BLaER1 treated with 17β-estradiol and CSF1 and Interleukin-3, amounts not matched to agents 10 nM and 100 nM (cell line): ENCODE measurements at regions not wholly inside any gene's neighbourhood (a gene's known extent, or its start where the extent isn't known, plus 50 kb on each side); places are given as distances from the start of the nearest gene placed in this dataset.
A peak's percentile ranks its signal among the peaks of the same experiment; 100 is the strongest.

Source experiments
- H3K27ac ChIP-seq, 11 experiments: shearing (Covaris generic); formaldehyde crosslinking; 2 replicates each; pipeline ENCODE4 v1.8.1; 2022
- H3K27me3 ChIP-seq, 11 experiments: shearing (Covaris generic); formaldehyde crosslinking; 2 replicates each; pipeline ENCODE4 v1.8.1; 2022
- H3K36me3 ChIP-seq, 11 experiments: shearing (Covaris generic); formaldehyde crosslinking; 2 replicates each; pipeline ENCODE4 v1.8.1; 2022
- H3K4me1 ChIP-seq, 10 experiments: shearing (Covaris generic); formaldehyde crosslinking; 2 replicates each; pipeline ENCODE4 v1.8.1; 2022
- H3K4me2 ChIP-seq, 11 experiments: shearing (Covaris generic); formaldehyde crosslinking; 2 replicates each; pipeline ENCODE4 v1.8.1; 2022
- H3K4me3 ChIP-seq, 10 experiments: shearing (Covaris generic); formaldehyde crosslinking; 2 replicates each; pipeline ENCODE4 v1.8.1; 2022
- H3K9ac ChIP-seq, 11 experiments: shearing (Covaris generic); formaldehyde crosslinking; 2 replicates each; pipeline ENCODE4 v1.8.1; 2022
- H3K9me3 ChIP-seq, 11 experiments: shearing (Covaris generic); formaldehyde crosslinking; replicated peaks in 1 of 11; 2 replicates each; pipeline ENCODE4 v1.8.1; 2022
- H4K20me1 ChIP-seq, 11 experiments: shearing (Covaris generic); formaldehyde crosslinking; 2 replicates each; pipeline ENCODE4 v1.8.1; 2022
- Cebpa-rat ChIP-seq, 11 experiments: shearing (Covaris generic); IDR thresholded peaks; 2 replicates each; pipeline ENCODE4 v1.8.1; 2022

- Histone ChIP-seq H4K20me1 (no peaks in the 10 kb centered on the region), H3K4me2 (no peak overlapping the region), H3K27me3 (no peaks in the 10 kb centered on the region), H3K9me3 (no peaks in the 10 kb centered on the region), H3K4me1 (no peaks in the 10 kb centered on the region), H3K27ac (no peak overlapping the region), H3K36me3 (no peaks in the 10 kb centered on the region), H3K4me3 (no peak overlapping the region), H3K9ac (no peak overlapping the region)
- TF ChIP-seq Cebpa-rat (IDR thresholded peaks at IDR 0.05): no peak
These were observed 439.8 kb upstream of the SLC14A2 start for GRCh38 chr18:45175511-45175910.

DNA sequence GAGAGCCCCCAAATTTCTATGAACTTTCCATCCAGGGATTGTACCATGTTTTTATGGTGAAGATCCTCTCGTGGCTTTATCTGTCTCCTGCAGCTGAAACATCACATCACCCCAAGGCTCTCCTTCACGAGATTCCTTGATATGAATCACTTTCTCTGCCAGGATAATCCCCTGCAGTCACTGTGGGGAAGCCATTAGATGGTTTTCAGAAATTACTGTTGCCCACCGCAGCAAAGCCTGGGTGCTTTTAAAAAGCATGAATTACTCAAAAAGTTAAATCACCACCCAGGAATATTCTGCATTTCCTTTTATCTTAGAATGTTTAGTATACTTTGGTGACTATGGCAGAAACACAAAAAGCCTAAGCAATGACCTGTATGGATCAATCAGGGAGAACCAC lies 428.4 kb upstream of the SLC14A2 start:
- H4K20me1 ChIP-seq: no peaks in the 10 kb centered on the region
- TF ChIP-seq Cebpa-rat (IDR thresholded peaks at IDR 0.05): no peak
- H3K4me2 ChIP-seq: peak overlapping the region in 7 of 11 experiments; percentile 35 to 62 (median 39); a peak in 10 of 22 replicates
- no peak overlapping the region for H3K9ac ChIP-seq
- H3K9me3 ChIP-seq: no peaks in the 10 kb centered on the region
- H3K36me3 ChIP-seq: no peaks in the 10 kb centered on the region
- no peak overlapping the region for H3K27ac ChIP-seq
- H3K4me1 ChIP-seq: peaks cover 0 to 11% (median 8%) of the 10 kb centered on the region in 10 experiments; a peak in 13 of 20 replicates
- no peak overlapping the region for H3K4me3 ChIP-seq
- H3K27me3 ChIP-seq: no peaks in the 10 kb centered on the region

DNA sequence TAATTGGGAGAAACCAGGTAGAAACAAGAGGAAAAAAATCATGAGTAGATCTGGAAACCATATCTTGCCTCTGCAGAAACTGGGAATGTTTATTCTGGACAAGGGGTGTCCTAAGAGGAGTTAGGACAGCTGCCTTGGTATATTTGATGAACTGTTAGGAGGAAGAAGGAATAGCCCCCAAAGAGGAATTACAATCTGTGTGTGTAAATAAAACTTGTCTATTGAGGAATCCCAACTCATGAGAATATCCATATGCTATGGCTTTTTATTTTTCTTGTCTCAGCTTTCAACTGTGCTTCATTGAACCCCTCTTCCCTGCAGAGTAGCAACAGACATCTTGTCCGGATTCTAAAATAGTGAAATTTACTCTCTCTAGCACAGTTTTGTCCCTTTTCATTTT lies 423.5 kb upstream of the SLC14A2 start:
- Histone ChIP-seq H3K36me3 (no peaks in the 10 kb centered on the region), H3K27me3 (no peaks in the 10 kb centered on the region), H3K4me2 (no peak overlapping the region), H3K4me3 (no peak overlapping the region), H3K27ac (no peak overlapping the region), H4K20me1 (no peaks in the 10 kb centered on the region), H3K9ac (no peak overlapping the region), H3K9me3 (no peaks in the 10 kb centered on the region), H3K4me1 (peaks cover 0 to 2% (median 0%) of the 10 kb centered on the region in 10 experiments; a peak in 3 of 20 replicates)
- no peak for TF ChIP-seq Cebpa-rat (IDR thresholded peaks at IDR 0.05)

DNA sequence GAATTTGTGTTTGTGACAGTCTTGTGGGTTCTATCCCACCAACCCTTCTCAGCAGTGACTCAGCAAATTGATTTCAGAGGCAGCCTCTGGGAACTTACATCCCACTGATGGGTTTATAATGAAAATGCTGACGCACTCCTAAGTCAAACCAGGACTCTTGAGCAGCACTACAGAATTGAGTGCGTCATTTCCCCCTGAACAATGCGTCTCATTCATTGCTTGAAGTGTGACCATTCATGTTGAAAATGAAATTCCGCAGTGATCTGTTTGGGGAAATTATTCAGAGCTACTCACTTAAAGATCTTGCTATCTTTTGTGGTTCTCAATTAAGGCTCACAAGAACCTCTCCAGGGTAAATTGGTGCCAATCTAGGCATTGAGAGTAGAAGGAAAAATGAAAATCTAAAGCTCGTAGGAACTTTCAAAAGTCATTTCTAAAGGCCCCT lies 417.7 kb upstream of the SLC14A2 start:
- Histone ChIP-seq H3K27ac (no peak overlapping the region), H3K9me3 (no peaks in the 10 kb centered on the region), H3K4me1 (no peaks in the 10 kb centered on the region), H4K20me1 (no peaks in the 10 kb centered on the region), H3K36me3 (no peaks in the 10 kb centered on the region), H3K4me3 (no peak overlapping the region), H3K9ac (no peak overlapping the region), H3K27me3 (no peaks in the 10 kb centered on the region), H3K4me2 (no peak overlapping the region)
- no peak for TF ChIP-seq Cebpa-rat (IDR thresholded peaks at IDR 0.05)

- TF ChIP-seq Cebpa-rat (IDR thresholded peaks at IDR 0.05): no peak
- H3K4me3 ChIP-seq: no peak overlapping the region
These were observed 416.8 kb upstream of the SLC14A2 start for GRCh38 chr18:45198526-45198925.

DNA sequence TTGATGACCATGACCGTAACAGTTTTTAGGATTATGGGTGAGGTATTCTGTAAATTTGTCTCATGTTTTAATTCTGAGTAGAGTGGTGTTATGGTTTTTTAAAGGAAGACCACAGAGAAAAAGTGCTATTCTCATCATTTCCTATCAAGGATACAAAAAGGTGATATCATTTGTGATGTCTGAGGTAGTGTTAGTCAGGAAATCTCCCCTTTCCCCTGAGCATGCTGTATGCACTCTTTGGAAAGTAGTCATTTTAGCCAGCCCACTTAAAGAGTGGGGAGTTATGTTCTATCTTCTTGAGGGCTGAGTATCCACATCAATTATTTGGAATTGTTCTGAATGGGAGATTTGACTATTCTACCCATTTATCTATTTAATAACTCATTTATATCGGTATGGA lies 414.2 kb upstream of the SLC14A2 start:
- Histone ChIP-seq H3K9ac (no peak overlapping the region), H3K4me2 (no peak overlapping the region), H3K4me1 (no peaks in the 10 kb centered on the region), H4K20me1 (no peaks in the 10 kb centered on the region), H3K9me3 (no peaks in the 10 kb centered on the region), H3K27me3 (no peaks in the 10 kb centered on the region), H3K4me3 (no peak overlapping the region), H3K27ac (no peak overlapping the region), H3K36me3 (no peaks in the 10 kb centered on the region)
- TF ChIP-seq Cebpa-rat (IDR thresholded peaks at IDR 0.05): no peak

More at GRCh38 chr18:45198526-45198925, 416.8 kb upstream of the SLC14A2 start:
- Histone ChIP-seq H3K36me3 (no peaks in the 10 kb centered on the region), H4K20me1 (no peaks in the 10 kb centered on the region), H3K9me3 (no peaks in the 10 kb centered on the region), H3K9ac (no peak overlapping the region), H3K27me3 (no peaks in the 10 kb centered on the region), H3K27ac (no peak overlapping the region), H3K4me2 (no peak overlapping the region), H3K4me1 (no peaks in the 10 kb centered on the region)

DNA sequence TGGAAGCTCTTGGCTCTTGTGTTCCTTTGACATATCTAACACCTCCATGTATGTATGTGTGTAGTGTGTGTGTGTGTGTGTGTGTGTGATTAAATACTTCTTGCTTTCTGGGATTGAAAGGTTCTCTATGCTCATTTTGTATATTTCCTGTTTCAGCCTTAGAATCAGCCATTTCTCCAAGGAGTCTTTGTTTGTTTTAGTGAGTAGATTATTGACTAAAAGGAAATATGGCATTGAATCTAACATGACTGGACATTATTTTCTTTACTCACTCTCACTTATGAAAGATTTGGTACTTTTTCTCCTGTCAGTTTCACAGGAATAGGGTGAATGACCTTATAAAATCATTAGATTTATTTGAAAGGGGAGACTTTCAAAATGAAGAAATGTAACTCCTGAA lies 413.8 kb upstream of the SLC14A2 start:
- Histone ChIP-seq H3K36me3 (no peaks in the 10 kb centered on the region), H3K4me1 (no peaks in the 10 kb centered on the region), H3K27ac (no peak overlapping the region), H4K20me1 (no peaks in the 10 kb centered on the region), H3K9me3 (no peaks in the 10 kb centered on the region), H3K4me2 (no peak overlapping the region), H3K4me3 (no peak overlapping the region), H3K27me3 (no peaks in the 10 kb centered on the region), H3K9ac (no peak overlapping the region)
- no peak for TF ChIP-seq Cebpa-rat (IDR thresholded peaks at IDR 0.05)

- Histone ChIP-seq H3K4me1 (no peaks in the 10 kb centered on the region), H3K27ac (no peak overlapping the region), H3K9ac (no peak overlapping the region), H3K36me3 (no peaks in the 10 kb centered on the region), H4K20me1 (no peaks in the 10 kb centered on the region), H3K4me3 (no peak overlapping the region), H3K9me3 (no peaks in the 10 kb centered on the region), H3K4me2 (no peak overlapping the region), H3K27me3 (no peaks in the 10 kb centered on the region)
- no peak for TF ChIP-seq Cebpa-rat (IDR thresholded peaks at IDR 0.05)
These were observed 413.2 kb upstream of the SLC14A2 start for GRCh38 chr18:45202061-45202460.

- Histone ChIP-seq H3K9me3 (no peaks in the 10 kb centered on the region), H3K36me3 (no peaks in the 10 kb centered on the region), H3K27me3 (no peaks in the 10 kb centered on the region), H3K4me2 (no peak overlapping the region), H3K27ac (no peak overlapping the region), H3K4me3 (no peak overlapping the region), H3K4me1 (no peaks in the 10 kb centered on the region), H4K20me1 (no peaks in the 10 kb centered on the region), H3K9ac (no peak overlapping the region)
- no peak for TF ChIP-seq Cebpa-rat (IDR thresholded peaks at IDR 0.05)
These were observed 411.6 kb upstream of the SLC14A2 start for GRCh38 chr18:45203677-45204076.

- H3K9ac ChIP-seq: no peak overlapping the region
- H3K36me3 ChIP-seq: no peaks in the 10 kb centered on the region
- no peaks in the 10 kb centered on the region for H3K9me3 ChIP-seq
- no peaks in the 10 kb centered on the region for H4K20me1 ChIP-seq
- H3K4me2 ChIP-seq: no peak overlapping the region
- TF ChIP-seq Cebpa-rat (IDR thresholded peaks at IDR 0.05): no peak
- H3K4me3 ChIP-seq: no peak overlapping the region
- H3K27ac ChIP-seq: no peak overlapping the region
- H3K27me3 ChIP-seq: no peaks in the 10 kb centered on the region
- 0 out of 20 replicates have a peak, but pooled peaks cover 0 to 2% (median 0%) of the 10 kb centered on the region in 10 experiments for H3K4me1 ChIP-seq
These were observed 407.9 kb upstream of the SLC14A2 start for GRCh38 chr18:45207328-45207727.
